ENCODE measurements at regions not wholly inside any gene's neighbourhood (a gene's known extent, or its start where the extent isn't known, plus 50 kb on each side); places are given as distances from the start of the nearest gene placed in this dataset.
"Not testable (repeated sequence)": the region's sequence is repeated elsewhere in the genome, so short reads cannot be mapped to it uniquely, and the experiment has no call there.

DNA sequence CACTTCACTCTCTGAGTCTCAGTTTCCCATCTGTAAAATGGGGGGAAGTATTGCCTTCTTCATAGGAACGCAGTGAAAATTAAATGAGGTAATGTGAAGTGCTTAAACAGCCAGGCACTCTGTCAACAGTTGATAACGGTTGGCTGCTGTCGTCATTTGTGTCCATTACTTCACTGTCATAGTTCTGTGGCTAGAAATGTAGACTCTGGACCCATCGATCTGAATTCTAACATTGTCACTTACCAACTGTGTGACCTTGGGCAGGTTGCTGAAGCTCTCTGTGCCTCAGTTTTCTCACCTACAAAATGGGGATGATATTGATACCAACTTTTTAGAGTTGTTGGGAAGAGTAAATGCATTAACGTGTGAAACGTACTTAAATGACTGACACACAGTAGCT is 152.6 kb downstream of the PTPRU start:
- H3K4me3 ChIP-seq (ENCODE audit: low read depth, low read length) = no peak overlapping the region
- H3K27ac ChIP-seq (ENCODE audit: low read depth, low read length) = no peak overlapping the region
- no peaks in the 10 kb centered on the region for H3K79me2 ChIP-seq (ENCODE audit: control insufficient read depth, insufficient read depth, low read length, unreplicated experiment)
- H3K4me1 ChIP-seq (ENCODE audit: control insufficient read depth, insufficient read depth, low read length, unreplicated experiment) = peaks cover 8% of the 10 kb centered on the region
- no peaks in the 10 kb centered on the region for H3K36me3 ChIP-seq (ENCODE audit: insufficient read depth, low read length)
- H3K27me3 ChIP-seq (ENCODE audit: insufficient read depth, low read length) = peaks cover 5% of the 10 kb centered on the region; the same call in 1 of the 2 replicates
- H2AFZ ChIP-seq (ENCODE audit: low read length, unreplicated experiment) = no peak overlapping the region

DNA sequence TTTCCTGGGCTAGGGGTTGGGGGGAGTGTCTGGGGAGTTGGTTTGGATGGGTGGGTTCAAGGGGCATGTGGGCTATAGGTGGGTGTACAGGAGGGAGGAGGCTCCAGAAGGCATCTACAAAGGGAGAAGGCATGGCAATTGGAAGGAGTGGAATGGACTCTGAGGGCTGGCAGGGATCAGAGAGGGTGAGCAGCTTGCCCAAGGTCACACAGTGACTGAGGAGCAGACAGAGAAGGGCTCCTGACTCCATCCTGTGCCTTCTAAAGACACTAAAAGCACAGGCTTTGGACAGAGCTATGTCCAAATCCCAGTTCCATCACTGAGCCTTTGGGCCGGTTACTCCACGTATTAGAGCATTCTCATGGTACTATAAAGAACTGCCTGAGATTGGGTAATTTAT is 151.8 kb downstream of the PTPRU start:
- Histone ChIP-seq H3K36me3 (ENCODE audit: insufficient read depth, low read length) (no peaks in the 10 kb centered on the region), H3K27ac (ENCODE audit: low read depth, low read length) (no peak overlapping the region), H3K27me3 (ENCODE audit: insufficient read depth, low read length) (peaks cover 5% of the 10 kb centered on the region; the same call in 1 of the 2 replicates), H3K4me3 (ENCODE audit: low read depth, low read length) (no peak overlapping the region), H3K4me1 (ENCODE audit: control insufficient read depth, insufficient read depth, low read length, unreplicated experiment) (peaks cover 14% of the 10 kb centered on the region), H2AFZ (ENCODE audit: low read length, unreplicated experiment) (no peak overlapping the region), H3K79me2 (ENCODE audit: control insufficient read depth, insufficient read depth, low read length, unreplicated experiment) (no peaks in the 10 kb centered on the region)

DNA sequence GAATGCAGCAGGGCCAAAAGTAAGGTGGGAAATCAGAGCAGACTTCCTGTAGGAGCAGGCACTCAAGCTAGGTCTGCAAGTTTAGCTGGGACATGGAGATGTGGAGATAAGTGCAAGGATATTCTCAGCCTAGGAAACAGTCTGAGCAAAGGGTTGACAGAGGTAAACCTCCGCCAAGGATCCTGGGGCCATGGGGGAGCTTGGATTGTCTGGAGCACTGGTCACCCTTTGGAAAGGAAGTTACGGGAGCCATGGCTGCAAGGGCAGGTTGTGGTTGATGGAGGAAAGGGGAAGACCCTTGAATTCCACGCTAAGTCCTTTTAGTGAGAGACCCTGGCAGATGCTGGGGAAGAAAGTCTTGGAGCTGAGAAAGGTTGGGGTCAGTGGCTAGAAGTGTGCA is 150.9 kb downstream of the PTPRU start:
- no peaks in the 10 kb centered on the region for H3K36me3 ChIP-seq (ENCODE audit: insufficient read depth, low read length)
- H3K27ac ChIP-seq (ENCODE audit: low read depth, low read length) = no peak overlapping the region
- no peaks in the 10 kb centered on the region for H3K79me2 ChIP-seq (ENCODE audit: control insufficient read depth, insufficient read depth, low read length, unreplicated experiment)
- H3K4me1 ChIP-seq (ENCODE audit: control insufficient read depth, insufficient read depth, low read length, unreplicated experiment) = peaks cover 14% of the 10 kb centered on the region
- peaks cover 5% of the 10 kb centered on the region; the same call in 1 of the 2 replicates for H3K27me3 ChIP-seq (ENCODE audit: insufficient read depth, low read length)
- no peak overlapping the region for H2AFZ ChIP-seq (ENCODE audit: low read length, unreplicated experiment)
- H3K4me3 ChIP-seq (ENCODE audit: low read depth, low read length) = no peak overlapping the region

DNA sequence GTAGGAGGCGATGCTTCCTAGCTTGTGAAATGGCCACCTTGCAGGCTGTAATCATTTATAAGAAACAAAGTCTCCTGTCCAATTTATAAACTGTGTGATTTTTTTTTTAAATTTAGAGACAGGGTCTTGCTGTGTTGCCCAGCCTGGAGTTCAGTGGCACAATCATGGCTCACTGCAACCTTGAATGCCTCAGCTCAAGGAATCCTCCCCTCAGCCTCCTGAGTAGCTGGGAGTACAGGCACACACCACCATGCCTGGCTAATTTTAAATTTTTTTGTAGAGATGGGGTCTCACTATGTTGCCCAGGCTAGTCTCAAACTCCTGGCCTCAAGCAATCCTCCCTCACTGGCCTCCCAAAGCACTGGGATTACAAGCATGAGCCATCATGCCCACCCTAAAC is 150.1 kb downstream of the PTPRU start:
- not testable (repeated sequence) for H3K27me3 ChIP-seq (ENCODE audit: insufficient read depth, low read length)
- peaks cover 14% of the 10 kb centered on the region for H3K4me1 ChIP-seq (ENCODE audit: control insufficient read depth, insufficient read depth, low read length, unreplicated experiment)

DNA sequence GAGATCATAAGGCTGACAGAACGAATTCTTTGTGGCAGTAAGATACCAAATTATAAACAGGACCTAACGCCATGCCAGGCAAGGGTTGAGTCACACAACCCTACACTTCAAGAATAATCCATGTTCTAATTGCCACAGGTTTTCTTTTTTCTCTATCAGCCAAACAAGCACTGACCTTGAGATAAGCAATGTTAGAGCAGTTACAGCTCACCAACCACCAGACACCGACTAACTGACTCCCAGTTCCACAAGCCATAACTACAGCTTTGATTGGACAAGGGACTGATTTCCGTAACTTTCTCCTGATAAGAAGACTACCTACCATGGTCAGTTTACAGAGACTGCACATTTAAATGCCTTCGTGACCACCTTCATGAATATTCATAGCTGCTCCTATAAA is 149.6 kb downstream of the PTPRU start:
- Histone ChIP-seq H3K27ac (ENCODE audit: low read depth, low read length) (no peak overlapping the region), H3K4me3 (ENCODE audit: low read depth, low read length) (no peak overlapping the region), H2AFZ (ENCODE audit: low read length, unreplicated experiment) (no peak overlapping the region), H3K79me2 (ENCODE audit: control insufficient read depth, insufficient read depth, low read length, unreplicated experiment) (no peaks in the 10 kb centered on the region), H3K36me3 (ENCODE audit: insufficient read depth, low read length) (no peaks in the 10 kb centered on the region), H3K4me1 (ENCODE audit: control insufficient read depth, insufficient read depth, low read length, unreplicated experiment) (peaks cover 14% of the 10 kb centered on the region), H3K27me3 (ENCODE audit: insufficient read depth, low read length) (peaks cover 5% of the 10 kb centered on the region; the same call in 1 of the 2 replicates)

More for the DNA sequence above, 150.1 kb downstream of the PTPRU start:
- H3K36me3 ChIP-seq (ENCODE audit: insufficient read depth, low read length); H3K27ac ChIP-seq (ENCODE audit: low read depth, low read length); H2AFZ ChIP-seq (ENCODE audit: low read length, unreplicated experiment); H3K79me2 ChIP-seq (ENCODE audit: control insufficient read depth, insufficient read depth, low read length, unreplicated experiment); H3K4me3 ChIP-seq (ENCODE audit: low read depth, low read length): not testable (repeated sequence)

DNA sequence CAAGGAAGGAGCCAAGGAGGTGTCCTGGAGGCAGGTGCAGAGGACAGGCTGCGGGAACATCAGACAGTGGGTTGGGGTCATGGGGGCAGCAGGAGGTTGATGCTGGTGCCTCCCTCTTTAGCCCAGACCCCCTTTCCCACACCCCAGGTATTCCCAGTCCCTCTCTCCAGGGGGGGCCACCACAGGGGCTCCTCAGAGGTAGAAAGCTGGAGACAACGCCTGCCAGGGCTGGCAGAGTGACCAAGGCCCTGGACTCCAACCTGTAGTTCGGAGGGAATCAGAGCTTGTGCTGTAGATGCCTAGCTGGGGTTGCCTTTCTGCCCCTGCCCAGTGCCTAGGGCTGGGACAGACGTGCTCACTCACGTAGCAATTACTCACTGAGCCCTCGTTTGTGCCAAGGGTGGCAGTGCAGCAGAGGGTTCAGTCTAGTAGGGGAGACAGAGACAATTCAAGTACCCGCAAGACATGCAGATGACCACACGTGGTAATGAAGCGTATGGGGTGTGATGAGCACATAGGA is 148.2 kb downstream of the PTPRU start:
- Histone ChIP-seq H3K79me2 (ENCODE audit: control insufficient read depth, insufficient read depth, low read length, unreplicated experiment) (no peaks in the 10 kb centered on the region), H3K36me3 (ENCODE audit: insufficient read depth, low read length) (no peaks in the 10 kb centered on the region), H2AFZ (ENCODE audit: low read length, unreplicated experiment) (no peak overlapping the region), H3K4me3 (ENCODE audit: low read depth, low read length) (no peak overlapping the region), H3K4me1 (ENCODE audit: control insufficient read depth, insufficient read depth, low read length, unreplicated experiment) (peaks cover 18% of the 10 kb centered on the region), H3K27me3 (ENCODE audit: insufficient read depth, low read length) (peaks cover 5% of the 10 kb centered on the region; the same call in 1 of the 2 replicates), H3K27ac (ENCODE audit: low read depth, low read length) (no peak overlapping the region)

DNA sequence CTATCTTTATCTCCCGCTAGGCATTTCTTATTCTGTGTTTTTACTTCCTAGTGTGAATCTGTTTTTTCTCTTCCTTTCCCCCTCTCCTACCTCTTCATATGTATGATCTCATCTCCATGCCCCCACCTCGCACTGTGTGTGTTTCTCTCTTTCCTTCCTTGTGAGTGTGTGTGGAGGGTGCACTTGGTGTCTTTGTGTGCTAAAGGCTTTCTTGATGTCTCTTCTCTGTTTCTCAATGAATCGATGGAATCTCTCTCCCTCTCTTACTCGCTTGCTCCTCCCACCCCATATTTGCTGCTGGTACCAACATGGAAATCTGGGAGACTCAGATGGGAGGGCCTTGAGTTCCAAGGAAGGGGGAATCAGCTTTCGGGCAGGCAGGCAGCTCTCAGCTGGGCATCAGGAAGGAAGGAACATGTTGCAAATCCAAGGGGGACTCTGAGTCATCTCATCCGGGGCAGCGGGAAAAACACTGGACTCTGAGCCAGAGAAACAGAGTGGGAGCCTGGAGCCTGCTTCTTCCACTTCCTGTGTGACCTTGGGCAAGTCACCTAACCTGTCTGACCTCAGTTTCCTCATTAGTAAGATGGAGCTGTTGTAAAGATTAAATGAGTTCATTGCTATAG is 147.5 kb downstream of the PTPRU start:
- Histone ChIP-seq H3K4me3 (ENCODE audit: low read depth, low read length) (no peak overlapping the region), H3K27me3 (ENCODE audit: insufficient read depth, low read length) (peaks cover 5% of the 10 kb centered on the region; the same call in 1 of the 2 replicates), H3K4me1 (ENCODE audit: control insufficient read depth, insufficient read depth, low read length, unreplicated experiment) (peaks cover 18% of the 10 kb centered on the region), H3K36me3 (ENCODE audit: insufficient read depth, low read length) (no peaks in the 10 kb centered on the region), H2AFZ (ENCODE audit: low read length, unreplicated experiment) (peak overlapping the region; percentile 5), H3K27ac (ENCODE audit: low read depth, low read length) (0 out of 2 replicates have a peak overlapping the region, but pooled peaks have one; percentile 3), H3K79me2 (ENCODE audit: control insufficient read depth, insufficient read depth, low read length, unreplicated experiment) (no peaks in the 10 kb centered on the region)

DNA sequence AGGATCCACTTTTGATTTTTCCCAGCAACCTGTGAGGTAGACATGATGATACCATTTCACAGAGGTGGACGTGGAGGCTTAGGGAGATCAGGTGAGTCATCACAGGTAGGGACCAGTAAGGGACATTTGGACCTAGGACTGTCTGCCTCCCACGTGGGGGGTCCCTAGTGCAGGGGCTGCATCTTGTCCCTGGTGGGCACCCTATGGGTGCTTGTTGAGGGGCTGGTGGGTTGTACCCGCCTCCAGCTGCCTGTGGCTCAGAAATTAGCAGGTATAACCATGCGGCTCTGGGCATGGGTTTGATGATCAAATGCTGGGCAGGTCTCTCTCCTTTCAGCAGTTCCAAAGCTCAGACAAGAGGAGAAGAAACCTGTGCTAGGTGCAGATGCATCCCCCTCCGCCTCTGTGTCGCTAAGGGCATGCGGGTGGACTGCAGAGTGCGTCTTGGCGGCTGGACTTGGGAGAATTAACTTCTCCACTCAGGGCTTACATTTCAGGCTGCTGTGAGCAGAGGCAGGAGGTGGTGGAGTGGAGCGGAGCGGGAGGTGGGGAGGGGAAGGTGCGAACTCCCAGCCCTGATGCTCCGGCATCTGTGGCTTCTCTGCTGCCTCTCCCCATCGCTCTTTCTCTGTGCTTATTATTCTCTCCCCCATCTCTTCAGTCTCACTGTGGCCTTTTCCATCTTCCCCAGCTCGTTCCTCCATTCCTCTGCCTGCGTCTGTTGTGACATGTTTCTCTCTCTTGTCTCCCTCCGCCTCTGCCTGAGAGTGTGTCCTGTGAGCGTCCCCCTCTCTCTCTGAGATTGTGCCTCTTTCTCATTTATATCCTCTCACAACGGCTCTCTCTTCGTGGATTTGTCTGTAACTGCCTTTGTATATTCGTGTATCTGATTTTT is 146.8 kb downstream of the PTPRU start:
- H3K27me3 ChIP-seq (ENCODE audit: insufficient read depth, low read length) = peaks cover 2% of the 10 kb centered on the region; the same call in 1 of the 2 replicates

DNA sequence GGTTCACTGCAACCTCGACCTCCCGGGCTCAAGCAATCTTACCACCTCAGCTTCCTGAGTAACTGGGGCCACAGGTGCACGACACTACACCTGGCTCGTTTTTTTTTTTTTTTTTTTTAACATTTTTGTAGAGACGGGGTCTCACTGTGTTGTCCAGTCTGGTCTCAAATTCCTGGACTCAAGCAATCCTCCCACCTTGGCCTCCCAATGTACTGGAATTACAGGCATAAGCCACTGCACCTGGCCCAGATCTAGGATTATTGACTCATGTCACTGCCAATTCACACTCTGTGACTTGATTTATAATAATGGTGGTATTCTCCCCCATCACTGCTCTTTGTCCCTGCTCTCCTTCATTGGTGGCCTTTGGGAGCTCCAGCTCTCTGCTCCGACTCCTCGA is 145.1 kb downstream of the PTPRU start:
- Histone ChIP-seq H3K27ac (ENCODE audit: low read depth, low read length) (no peak overlapping the region), H3K4me1 (ENCODE audit: control insufficient read depth, insufficient read depth, low read length, unreplicated experiment) (peaks cover 18% of the 10 kb centered on the region), H3K27me3 (ENCODE audit: insufficient read depth, low read length) (0 out of 2 replicates have a peak, but pooled peaks cover 5% of the 10 kb centered on the region), H3K79me2 (ENCODE audit: control insufficient read depth, insufficient read depth, low read length, unreplicated experiment) (no peaks in the 10 kb centered on the region), H3K4me3 (ENCODE audit: low read depth, low read length) (no peak overlapping the region), H2AFZ (ENCODE audit: low read length, unreplicated experiment) (no peak overlapping the region), H3K36me3 (ENCODE audit: insufficient read depth, low read length) (no peaks in the 10 kb centered on the region)

More for the DNA sequence above, 146.8 kb downstream of the PTPRU start:
- no peaks in the 10 kb centered on the region for H3K36me3 ChIP-seq (ENCODE audit: insufficient read depth, low read length)
- peak overlapping the region; percentile 5 for H2AFZ ChIP-seq (ENCODE audit: low read length, unreplicated experiment)
- no peaks in the 10 kb centered on the region for H3K79me2 ChIP-seq (ENCODE audit: control insufficient read depth, insufficient read depth, low read length, unreplicated experiment)
- H3K4me1 ChIP-seq (ENCODE audit: control insufficient read depth, insufficient read depth, low read length, unreplicated experiment) = peaks cover 18% of the 10 kb centered on the region
- H3K4me3 ChIP-seq (ENCODE audit: low read depth, low read length) = no peak overlapping the region
- H3K27ac ChIP-seq (ENCODE audit: low read depth, low read length) = 0 out of 2 replicates have a peak overlapping the region, but pooled peaks have one; percentile 3

DNA sequence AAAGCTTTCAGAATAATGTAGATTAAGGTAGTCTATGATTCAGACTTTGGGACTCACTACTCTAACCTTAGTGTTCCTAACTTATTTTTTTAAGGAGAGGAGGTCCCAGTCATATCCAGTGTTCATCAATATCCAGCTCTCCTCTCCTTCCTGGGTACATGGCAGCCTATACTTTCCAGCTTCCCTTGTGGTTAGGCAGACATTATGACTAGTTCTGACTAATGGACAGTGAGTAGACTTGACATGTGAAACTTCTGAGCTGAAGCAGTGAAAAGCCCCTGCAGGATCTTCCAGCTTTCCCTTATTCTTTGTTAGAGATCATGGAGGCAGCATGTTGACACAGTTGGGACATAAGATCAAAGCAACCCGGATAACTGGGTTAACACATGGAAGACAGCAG is 144.2 kb downstream of the PTPRU start:
- Histone ChIP-seq H2AFZ (ENCODE audit: low read length, unreplicated experiment) (no peak overlapping the region), H3K27me3 (ENCODE audit: insufficient read depth, low read length) (peaks cover 8% of the 10 kb centered on the region), H3K79me2 (ENCODE audit: control insufficient read depth, insufficient read depth, low read length, unreplicated experiment) (no peaks in the 10 kb centered on the region), H3K4me3 (ENCODE audit: low read depth, low read length) (no peak overlapping the region), H3K27ac (ENCODE audit: low read depth, low read length) (no peak overlapping the region), H3K36me3 (ENCODE audit: insufficient read depth, low read length) (no peaks in the 10 kb centered on the region), H3K4me1 (ENCODE audit: control insufficient read depth, insufficient read depth, low read length, unreplicated experiment) (peaks cover 18% of the 10 kb centered on the region)

Data from ACC112 (cell line).